Stimulated activated CD4-positive, alpha-beta T cell treated with anti-CD3 and anti-CD28 coated beads, Interleukin-15, amount 100 ng/mL, for 24 hours (primary cell): ENCODE measurements at regions not wholly inside any gene's neighbourhood (a gene's known extent, or its start where the extent isn't known, plus 50 kb on each side); places are given as distances from the start of the nearest gene placed in this dataset.

Experiments used
- DNase-seq: peaks from one replicate; pipeline ENCODE4 v3.0.0-alpha.2; 2020

- DNase-seq: no peak
These were observed 225.5 kb upstream of the POU2AF2 start for GRCh38 chr11:111019871-111020670.

GRCh38 chr11:111019451-111019850, 226.1 kb upstream of the POU2AF2 start:
- no peak for DNase-seq

- no peak for DNase-seq
These were observed 227.0 kb upstream of the POU2AF2 start for GRCh38 chr11:111018566-111018965.

- DNase-seq: no peak
These were observed 233.0 kb upstream of the POU2AF2 start for GRCh38 chr11:111012491-111012890.

- no peak for DNase-seq
These were observed 234.3 kb upstream of the POU2AF2 start for GRCh38 chr11:111011275-111011594.

GRCh38 chr11:111010391-111011274, 234.9 kb upstream of the POU2AF2 start:
- DNase-seq: no peak

- no peak for DNase-seq
These were observed 239.3 kb upstream of the POU2AF2 start for GRCh38 chr11:111006227-111006626.

GRCh38 chr11:111001986-111002611, 243.4 kb upstream of the POU2AF2 start:
- no peak for DNase-seq

GRCh38 chr11:111001081-111001430, 244.5 kb upstream of the POU2AF2 start:
- DNase-seq: no peak

- no peak for DNase-seq
These were observed 245.0 kb upstream of the POU2AF2 start for GRCh38 chr11:111000400-111001080.

GRCh38 chr11:110992481-110992880, 253.0 kb upstream of the POU2AF2 start:
- no peak for DNase-seq

- DNase-seq: no peak
These were observed 253.7 kb upstream of the POU2AF2 start for GRCh38 chr11:110991661-110992355.

- DNase-seq: no peak
These were observed 255.2 kb upstream of the POU2AF2 start for GRCh38 chr11:110990311-110990710.

- DNase-seq: no peak
These were observed 255.9 kb upstream of the POU2AF2 start for GRCh38 chr11:110989428-110990133.

- DNase-seq: no peak
These were observed 256.9 kb upstream of the POU2AF2 start for GRCh38 chr11:110988671-110989070.

- no peak for DNase-seq
These were observed 259.5 kb upstream of the POU2AF2 start for GRCh38 chr11:110986016-110986415.

GRCh38 chr11:110985547-110985946, 260.0 kb upstream of the POU2AF2 start:
- no peak for DNase-seq

- no peak for DNase-seq
These were observed 260.8 kb upstream of the POU2AF2 start for GRCh38 chr11:110984693-110985092.

GRCh38 chr11:110984147-110984546, 261.4 kb upstream of the POU2AF2 start:
- no peak for DNase-seq

- DNase-seq: no peak
These were observed 263.3 kb upstream of the POU2AF2 start for GRCh38 chr11:110982214-110982613.

GRCh38 chr11:110979696-110980095, 265.8 kb upstream of the POU2AF2 start:
- no peak for DNase-seq

- no peak for DNase-seq
These were observed 265.4 kb upstream of the ARHGAP20 start for GRCh38 chr11:110977661-110978060.
